H1 (cell line): ENCODE measurements at regions not wholly inside any gene's neighbourhood (a gene's known extent, or its start where the extent isn't known, plus 50 kb on each side); places are given as distances from the start of the nearest gene placed in this dataset.

Experiments used
- BACH1 ChIP-seq: IDR thresholded peaks from 2 replicates; pipeline ENCODE4 v1.6.1; 2012; ENCODE audit warnings: low read length, improper control_type of control experiment
- CHD1 ChIP-seq: IDR thresholded peaks from 2 replicates; pipeline ENCODE4 v1.6.1; 2012; ENCODE audit warnings: low read depth, low read length, improper control_type of control experiment
- CHD7 ChIP-seq: fragments of 300-600 bp; sonication (generic); IDR thresholded peaks from 2 replicates; pipeline ENCODE4 v1.7.1; 2012; ENCODE audit warnings: low read length, moderate library complexity, mild to moderate bottlenecking, inconsistent platforms; ENCODE audit not compliant: insufficient replicate concordance
- POLR2AphosphoS5 ChIP-seq: IDR thresholded peaks from 2 replicates; pipeline ENCODE4 v1.6.1; 2011; ENCODE audit warnings: low read depth, low read length
- POU5F1 ChIP-seq: IDR thresholded peaks from 2 replicates; pipeline ENCODE4 v1.6.1; 2011; ENCODE audit warnings: low read depth, mild to moderate bottlenecking, low read length, moderate library complexity
- USF2 ChIP-seq: IDR thresholded peaks from 2 replicates; pipeline ENCODE4 v1.6.1; 2011; ENCODE audit warnings: low read length, improper control_type of control experiment
- ZNF274 ChIP-seq: IDR thresholded peaks from 2 replicates; pipeline ENCODE4 v1.7.0; 2012; ENCODE audit warnings: low read length, borderline replicate concordance; ENCODE audit errors: extremely low read depth

- TF ChIP-seq CHD7: no peak
- no peak for TF ChIP-seq BACH1
- no peak for TF ChIP-seq USF2
- no peak for TF ChIP-seq POLR2AphosphoS5
- no peak for TF ChIP-seq CHD1
- no peak for TF ChIP-seq POU5F1
- no peak for TF ChIP-seq ZNF274
These were observed 85.9 kb upstream of the PDE3A start (continued) for GRCh38 chr12:20282401-20282800.
